OCI-LY7 (cell line): ENCODE measurements at regions not wholly inside any gene's neighbourhood (a gene's known extent, or its start where the extent isn't known, plus 50 kb on each side); places are given as distances from the start of the nearest gene placed in this dataset.

Experiments used
- BruUV-seq: library from RNA; stranded (reverse); fragments of 400-500 nt; replicated peaks from 2 replicates; lab custom pipeline; 2021; lab: Mats Ljungman, UMichigan
- CTCF ChIA-PET: fragments of 300-600 bp; sonication (Branson Sonifier 250); formaldehyde crosslinking; loops from one replicate; lab custom pipeline; 2022; ENCODE audit warnings: antibody characterized with exemption; ENCODE audit not compliant: unreplicated experiment; lab: Charles Lee
- POLR2A ChIA-PET: fragments of 300-600 bp; sonication (Branson Sonifier 250); formaldehyde crosslinking; loops from one replicate; lab custom pipeline; 2022; ENCODE audit warnings: antibody characterized with exemption; lab: Charles Lee
- DNase-seq: peaks from one replicate; pipeline ENCODE4 v3.0.0-alpha.2; 2015; ENCODE audit warnings: low spot score
- H2AFZ ChIP-seq: fragments of 200-600 bp; sonication (generic), shearing (Covaris generic); 2 replicates; pipeline ENCODE4 v1.6.1; 2014; ENCODE audit warnings: mild to moderate bottlenecking, antibody characterized with exemption, low read length, moderate library complexity
- H3K27ac ChIP-seq: fragments of 200-600 bp; sonication (generic); 2 replicates; pipeline ENCODE4 v1.5.1; 2014; ENCODE audit warnings: mixed run types, low read depth, mild to moderate bottlenecking, moderate library complexity, low read length, inconsistent platforms; ENCODE audit not compliant: poor library complexity, severe bottlenecking
- H3K36me3 ChIP-seq: fragments of 200-600 bp; sonication (generic); 2 replicates; pipeline ENCODE4 v1.6.1; 2014; ENCODE audit warnings: mild to moderate bottlenecking, antibody characterized with exemption, low read length, moderate library complexity, mixed read lengths; ENCODE audit not compliant: insufficient read depth
- H3K4me1 ChIP-seq: fragments of 200-600 bp; sonication (generic); 2 replicates; pipeline ENCODE4 v1.5.1; 2014; ENCODE audit warnings: mild to moderate bottlenecking, low read length; ENCODE audit not compliant: insufficient read depth, poor library complexity, severe bottlenecking
- H3K4me2 ChIP-seq: fragments of 200-600 bp; sonication (generic); 2 replicates; pipeline ENCODE4 v1.6.1; 2014; ENCODE audit warnings: mild to moderate bottlenecking, low read length
- H3K4me3 ChIP-seq: fragments of 200-600 bp; sonication (generic); 2 replicates; pipeline ENCODE4 v1.5.1; 2014; ENCODE audit warnings: mild to moderate bottlenecking, low read depth, low read length; ENCODE audit not compliant: poor library complexity, severe bottlenecking
- H3K79me2 ChIP-seq: fragments of 200-600 bp; sonication (generic); 2 replicates; pipeline ENCODE4 v1.6.1; 2016; ENCODE audit warnings: low read depth, mild to moderate bottlenecking, low read length, moderate library complexity, mixed read lengths; ENCODE audit not compliant: insufficient read depth
- H3K9me2 ChIP-seq: fragments of 200-600 bp; sonication (generic); 2 replicates; pipeline ENCODE4 v1.6.1; 2016; ENCODE audit warnings: mild to moderate bottlenecking, low read length, mixed read lengths; ENCODE audit not compliant: insufficient read depth
- H3K9me3 ChIP-seq: fragments of 200-600 bp; sonication (generic); 2 replicates; pipeline ENCODE4 v1.6.1; 2014; ENCODE audit warnings: mild to moderate bottlenecking, mixed run types, low read length, mixed read lengths
- H4K20me1 ChIP-seq: fragments of 200-600 bp; sonication (generic); 2 replicates; pipeline ENCODE4 v1.6.1; 2014; ENCODE audit warnings: mild to moderate bottlenecking, antibody characterized with exemption, low read length, moderate library complexity, mixed read lengths; ENCODE audit not compliant: insufficient read depth
- EZH2phosphoT487 ChIP-seq: fragments of 200-600 bp; sonication (generic); IDR thresholded peaks from 2 replicates; pipeline ENCODE4 v1.6.1; 2018; ENCODE audit warnings: low read depth, borderline replicate concordance, mild to moderate bottlenecking, mixed run types, antibody characterized with exemption, low read length, moderate library complexity, mixed read lengths
- intact Hi-C: fragments of 100-400 bp; cut with micrococcal nuclease; formaldehyde crosslinking; loops from one replicate; pipeline ENCODE4 v1.10.0; 2022; ENCODE audit not compliant: unreplicated experiment
- TF ChIP-seq, protein P1 (sequence below): fragments of 200-600 bp; sonication (generic); conservative IDR thresholded peaks from 2 replicates; pipeline ENCODE4 v1.5.1; 2014; ENCODE audit warnings: mild to moderate bottlenecking, antibody characterized with exemption, low read length, moderate library complexity, mixed read lengths

DNA sequence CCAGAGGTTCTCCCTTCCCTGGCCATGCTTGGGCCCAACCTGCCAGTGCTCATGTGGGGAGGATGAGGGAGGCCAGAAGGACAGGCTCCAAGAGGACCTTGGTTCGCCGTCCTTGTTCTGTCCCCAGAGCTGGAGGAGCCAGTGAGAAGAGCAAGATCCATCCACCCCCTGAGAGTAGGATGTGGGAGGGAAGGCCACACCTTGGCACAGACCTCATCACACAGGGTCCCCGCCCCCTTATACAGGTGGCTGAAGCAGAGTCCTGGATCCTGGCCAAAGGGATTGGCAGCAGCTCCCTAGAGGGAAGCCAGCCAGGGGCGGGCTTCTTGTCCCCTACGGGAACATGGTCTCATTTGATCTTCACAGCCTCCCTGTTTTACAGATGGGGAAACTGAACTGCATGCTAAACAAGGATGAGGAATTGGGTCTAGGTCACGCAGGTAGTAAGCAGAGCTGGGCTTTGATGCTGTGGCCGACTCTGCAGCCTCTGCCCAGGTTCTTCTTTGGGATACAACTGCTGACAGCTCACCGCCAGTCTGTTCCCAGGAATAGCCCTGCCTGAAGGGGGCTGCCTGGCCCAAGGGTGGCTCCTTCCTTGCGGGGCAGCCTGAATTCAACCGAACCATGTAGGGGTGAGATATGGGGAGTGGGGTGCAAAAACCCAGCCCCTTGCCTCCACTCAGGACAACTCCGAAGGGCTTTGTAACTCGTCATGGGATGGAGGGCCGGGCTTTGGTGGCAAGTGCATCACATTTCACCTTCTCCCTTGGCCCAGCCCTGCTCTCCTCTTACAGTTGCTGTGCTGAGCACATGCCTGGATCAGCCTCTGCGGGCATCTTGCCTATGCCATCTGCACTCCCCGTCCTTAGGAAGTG lies 62.2 kb upstream of the KDM7A start:
- POLR2A ChIA-PET, result interaction anchor here (0.6 kb wide), 1 partner anchor 48 kb away, joined by 5 read pairs; no protein-coding TSS in a partner anchor
- intact Hi-C loops, result no loop called here
- H3K79me2 ChIP-seq, result no peaks in the 10 kb centered on the region
- H3K9me2 ChIP-seq, result no peaks in the 10 kb centered on the region
- no peaks in the 10 kb centered on the region for H3K36me3 ChIP-seq
- CTCF ChIA-PET, result no interaction called here
- no peaks in the 10 kb centered on the region for H3K9me3 ChIP-seq
- no peaks in the 10 kb centered on the region for H3K4me1 ChIP-seq
- BruUV-seq, result no TSS peak
- no peak overlapping the region for H2AFZ ChIP-seq
- TF ChIP-seq, protein P1, sequence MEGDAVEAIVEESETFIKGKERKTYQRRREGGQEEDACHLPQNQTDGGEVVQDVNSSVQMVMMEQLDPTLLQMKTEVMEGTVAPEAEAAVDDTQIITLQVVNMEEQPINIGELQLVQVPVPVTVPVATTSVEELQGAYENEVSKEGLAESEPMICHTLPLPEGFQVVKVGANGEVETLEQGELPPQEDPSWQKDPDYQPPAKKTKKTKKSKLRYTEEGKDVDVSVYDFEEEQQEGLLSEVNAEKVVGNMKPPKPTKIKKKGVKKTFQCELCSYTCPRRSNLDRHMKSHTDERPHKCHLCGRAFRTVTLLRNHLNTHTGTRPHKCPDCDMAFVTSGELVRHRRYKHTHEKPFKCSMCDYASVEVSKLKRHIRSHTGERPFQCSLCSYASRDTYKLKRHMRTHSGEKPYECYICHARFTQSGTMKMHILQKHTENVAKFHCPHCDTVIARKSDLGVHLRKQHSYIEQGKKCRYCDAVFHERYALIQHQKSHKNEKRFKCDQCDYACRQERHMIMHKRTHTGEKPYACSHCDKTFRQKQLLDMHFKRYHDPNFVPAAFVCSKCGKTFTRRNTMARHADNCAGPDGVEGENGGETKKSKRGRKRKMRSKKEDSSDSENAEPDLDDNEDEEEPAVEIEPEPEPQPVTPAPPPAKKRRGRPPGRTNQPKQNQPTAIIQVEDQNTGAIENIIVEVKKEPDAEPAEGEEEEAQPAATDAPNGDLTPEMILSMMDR, result no peak
- TF ChIP-seq EZH2phosphoT487, result no peak
- no peak overlapping the region for H3K27ac ChIP-seq
- H3K4me2 ChIP-seq, result no peak overlapping the region
- no peaks in the 10 kb centered on the region for H4K20me1 ChIP-seq
- H3K4me3 ChIP-seq, result no peak overlapping the region
- no peak for DNase-seq

DNA sequence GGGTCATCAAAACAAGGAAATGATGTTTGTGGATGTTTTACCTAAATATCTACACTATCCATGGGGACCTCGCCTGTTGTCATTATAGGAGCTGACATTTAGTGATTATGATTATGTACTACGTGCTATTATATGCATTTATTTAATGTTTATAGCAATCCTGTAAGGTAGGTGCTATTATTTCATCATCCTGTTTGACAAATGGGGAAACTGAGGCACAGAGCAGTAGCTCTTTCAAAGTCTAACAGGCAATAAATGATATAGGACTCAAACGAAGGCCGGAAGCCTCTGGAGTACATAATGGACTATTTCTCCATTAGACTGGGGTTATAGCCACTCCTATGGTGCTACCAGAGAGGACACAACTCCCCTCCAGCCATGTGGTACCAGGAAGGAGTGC lies 60.6 kb upstream of the KDM7A start:
- TF ChIP-seq EZH2phosphoT487, result no peak
- TF ChIP-seq, protein P1, result no peak
- H3K4me1 ChIP-seq, result no peaks in the 10 kb centered on the region
- no peak overlapping the region for H2AFZ ChIP-seq
- no peaks in the 10 kb centered on the region for H4K20me1 ChIP-seq
- intact Hi-C loops, result no loop called here
- CTCF ChIA-PET, result no interaction called here
- no peak overlapping the region for H3K4me3 ChIP-seq
- no peaks in the 10 kb centered on the region for H3K9me3 ChIP-seq
- no peaks in the 10 kb centered on the region for H3K79me2 ChIP-seq
- H3K4me2 ChIP-seq, result no peak overlapping the region
- no TSS peak for BruUV-seq
- no peak overlapping the region for H3K27ac ChIP-seq
- no peak for DNase-seq
- no peaks in the 10 kb centered on the region for H3K9me2 ChIP-seq
- H3K36me3 ChIP-seq, result no peaks in the 10 kb centered on the region
- POLR2A ChIA-PET, result no interaction called here

DNA sequence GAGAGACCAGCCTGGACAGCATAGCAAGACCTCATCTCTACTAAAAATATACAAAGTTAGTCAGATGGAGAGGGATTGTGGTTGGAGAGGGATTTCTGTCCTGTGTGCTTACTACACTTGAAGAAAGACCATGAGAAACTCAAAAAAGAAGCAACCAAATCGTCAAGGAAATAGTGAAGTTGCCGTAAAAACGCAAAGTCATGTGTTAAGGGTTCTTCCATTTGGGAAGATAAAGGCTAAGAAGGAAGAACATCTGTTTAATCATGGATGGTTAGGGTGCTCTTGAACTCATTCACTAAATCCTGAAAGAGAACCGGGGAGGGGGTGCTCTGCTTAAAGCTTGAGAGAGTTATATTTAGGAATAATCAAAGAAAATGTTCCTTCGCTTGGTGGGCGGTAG lies 59.8 kb upstream of the KDM7A start:
- CTCF ChIA-PET, result no interaction called here
- BruUV-seq, result no TSS peak
- POLR2A ChIA-PET, result interaction anchor here (0.6 kb wide), 1 partner anchor 181 kb away, joined by 4 read pairs; no protein-coding TSS in a partner anchor

More for the DNA sequence above, 59.8 kb upstream of the KDM7A start:
- no peaks in the 10 kb centered on the region for H3K4me1 ChIP-seq
- H3K9me3 ChIP-seq, result no peaks in the 10 kb centered on the region
- H3K36me3 ChIP-seq, result no peaks in the 10 kb centered on the region
- no peak overlapping the region for H3K4me2 ChIP-seq
- no peak overlapping the region for H3K4me3 ChIP-seq
- no peaks in the 10 kb centered on the region for H3K9me2 ChIP-seq
- TF ChIP-seq, protein P1, result no peak
- no peak for TF ChIP-seq EZH2phosphoT487
- H3K27ac ChIP-seq, result no peak overlapping the region
- H3K79me2 ChIP-seq, result no peaks in the 10 kb centered on the region
- no peaks in the 10 kb centered on the region for H4K20me1 ChIP-seq
- DNase-seq, result no peak
- intact Hi-C loops, result no loop called here
- H2AFZ ChIP-seq, result no peak overlapping the region
